SK-N-SH treated with all-trans-retinoic acid at 6 μM for 48 hours (cell line): ENCODE measurements at regions not wholly inside any gene's neighbourhood (a gene's known extent, or its start where the extent isn't known, plus 50 kb on each side); places are given as distances from the start of the nearest gene placed in this dataset.

Experiments used
- ATAC-seq: fragments of 200-7000 bp; cut with Tn5 transposase; 3 replicates; pipeline ENCODE4 v1.9.1; 2020; ENCODE audit warnings: mild to moderate bottlenecking, moderate library complexity
- ARNTL ChIP-seq: fragments of 450-650 bp; formaldehyde crosslinking; IDR thresholded peaks from 2 replicates; pipeline ENCODE4 v1.5.0; 2020; ENCODE audit warnings: low read depth, mild to moderate bottlenecking, moderate library complexity, borderline replicate concordance
- BACH2 ChIP-seq: fragments of 250-450 bp; sonication (Bioruptor Pico); IDR thresholded peaks from 2 replicates; pipeline ENCODE4 v1.9.0; 2021; ENCODE audit warnings: mild to moderate bottlenecking, borderline replicate concordance
- CREB5 ChIP-seq: fragments of 250-450 bp; sonication (Bioruptor Pico); IDR thresholded peaks from 2 replicates; pipeline ENCODE4 v1.5.1; 2020; ENCODE audit warnings: low read depth, mild to moderate bottlenecking, moderate library complexity
- CSDC2 ChIP-seq: fragments of 250-450 bp; sonication (Bioruptor Pico); IDR thresholded peaks from 2 replicates; pipeline ENCODE4 v1.5.0; 2020; ENCODE audit warnings: mild to moderate bottlenecking, moderate library complexity
- ESRRG ChIP-seq: fragments of 250-450 bp; sonication (Bioruptor Pico); IDR thresholded peaks from 2 replicates; pipeline ENCODE4 v1.6.1; 2021; ENCODE audit warnings: mild to moderate bottlenecking
- GLIS3 ChIP-seq: fragments of 250-450 bp; sonication (Bioruptor Pico); IDR thresholded peaks from 2 replicates; pipeline ENCODE4 v1.5.0; 2020; ENCODE audit warnings: mild to moderate bottlenecking, moderate library complexity
- ISL1 ChIP-seq: fragments of 250-450 bp; sonication (Bioruptor Pico); IDR thresholded peaks from 2 replicates; pipeline ENCODE4 v2.1.2; 2022; ENCODE audit warnings: mild to moderate bottlenecking, moderate library complexity
- OSR1 ChIP-seq: fragments of 250-450 bp; sonication (Bioruptor Pico); IDR thresholded peaks from 2 replicates; pipeline ENCODE4 v1.8.0; 2022; ENCODE audit warnings: moderate library complexity, mild to moderate bottlenecking, inconsistent platforms
- PATZ1 ChIP-seq: fragments of 250-450 bp; sonication (Bioruptor Pico); IDR thresholded peaks from 2 replicates; pipeline ENCODE4 v1.8.0; 2020; ENCODE audit warnings: mild to moderate bottlenecking, moderate library complexity, borderline replicate concordance
- PPARA ChIP-seq: fragments of 250-450 bp; sonication (Bioruptor Pico); IDR thresholded peaks from 2 replicates; pipeline ENCODE4 v1.5.0; 2020; ENCODE audit warnings: mild to moderate bottlenecking, borderline replicate concordance
- RARB ChIP-seq: fragments of 250-450 bp; sonication (Bioruptor Pico); IDR thresholded peaks from 2 replicates; pipeline ENCODE4 v1.8.0; 2021; ENCODE audit warnings: mild to moderate bottlenecking, moderate library complexity
- SNAI2 ChIP-seq: fragments of 250-450 bp; sonication (Bioruptor Pico); IDR thresholded peaks from 2 replicates; pipeline ENCODE4 v1.5.0; 2020; ENCODE audit warnings: mild to moderate bottlenecking, moderate library complexity
- TCF4 ChIP-seq: fragments of 250-450 bp; sonication (Bioruptor Pico); IDR thresholded peaks from 2 replicates; pipeline ENCODE4 v1.8.0; 2021; ENCODE audit warnings: mild to moderate bottlenecking, moderate library complexity, borderline replicate concordance
- TOX ChIP-seq: fragments of 250-450 bp; sonication (Bioruptor Pico); IDR thresholded peaks from 2 replicates; pipeline ENCODE4 v1.8.0; 2021; ENCODE audit warnings: mild to moderate bottlenecking, moderate library complexity, borderline replicate concordance
- TSHZ2 ChIP-seq: fragments of 250-450 bp; sonication (Bioruptor Pico); IDR thresholded peaks from 2 replicates; pipeline ENCODE4 v1.5.0; 2020; ENCODE audit warnings: mild to moderate bottlenecking, moderate library complexity
- ZC3H10 ChIP-seq: fragments of 250-450 bp; sonication (Bioruptor Pico); IDR thresholded peaks from 2 replicates; pipeline ENCODE4 v1.5.1; 2021; ENCODE audit warnings: mild to moderate bottlenecking, moderate library complexity
- ZFP3 ChIP-seq: fragments of 250-450 bp; sonication (Bioruptor Pico); IDR thresholded peaks from 2 replicates; pipeline ENCODE4 v1.5.0; 2020; ENCODE audit warnings: mild to moderate bottlenecking, moderate library complexity
- ZFP30 ChIP-seq: fragments of 450-650 bp; formaldehyde crosslinking; IDR thresholded peaks from 2 replicates; pipeline ENCODE4 v1.5.0; 2022; ENCODE audit warnings: mild to moderate bottlenecking, moderate library complexity
- ZNF565 ChIP-seq: fragments of 450-650 bp; formaldehyde crosslinking; conservative IDR thresholded peaks from 2 replicates; pipeline ENCODE4 v1.5.0; 2020; ENCODE audit warnings: low read depth, mild to moderate bottlenecking, moderate library complexity
- ZNF70 ChIP-seq: fragments of 450-650 bp; formaldehyde crosslinking; IDR thresholded peaks from 2 replicates; pipeline ENCODE4 v1.5.0; 2020; ENCODE audit warnings: mild to moderate bottlenecking, moderate library complexity

- TF ChIP-seq ZNF565 (CRISPR knock-in tag) = no peak
Observed at GRCh38 chr3:194013928-194014327, 122.0 kb upstream of the HES1 start.

GRCh38 chr3:194014756-194015155 lies 121.2 kb upstream of the HES1 start:
- TF ChIP-seq ZC3H10 (CRISPR knock-in tag) (no peak), TSHZ2 (no peak), GLIS3 (CRISPR knock-in tag) (no peak), PATZ1 (CRISPR knock-in tag) (no peak), ESRRG (CRISPR knock-in tag) (no peak), ARNTL (CRISPR knock-in tag) (no peak), PPARA (no peak), ZNF70 (CRISPR knock-in tag) (no peak), ISL1 (CRISPR knock-in tag) (no peak)
- ATAC-seq = no peak

More at GRCh38 chr3:194013928-194014327, 122.0 kb upstream of the HES1 start:
- ATAC-seq = no peak

GRCh38 chr3:194019398-194020165 lies 116.4 kb upstream of the HES1 start:
- TF ChIP-seq ZNF70 (CRISPR knock-in tag) = no peak
- TF ChIP-seq TOX (CRISPR knock-in tag) = no peak
- no peak for TF ChIP-seq GLIS3 (CRISPR knock-in tag)
- TF ChIP-seq CSDC2 (CRISPR knock-in tag) = no peak
- no peak for TF ChIP-seq ZFP3 (CRISPR knock-in tag)
- no peak for TF ChIP-seq ZFP30 (CRISPR knock-in tag)
- no peak for TF ChIP-seq SNAI2 (CRISPR knock-in tag)
- no peak for TF ChIP-seq BACH2 (CRISPR knock-in tag)
- TF ChIP-seq ZC3H10 (CRISPR knock-in tag) = no peak
- no peak for ATAC-seq

- TF ChIP-seq TCF4 (CRISPR knock-in tag) = no peak
- TF ChIP-seq RARB = no peak
- no peak for TF ChIP-seq ZFP30 (CRISPR knock-in tag)
- no peak for TF ChIP-seq CREB5
- TF ChIP-seq ZNF70 (CRISPR knock-in tag) = no peak
- TF ChIP-seq OSR1 (CRISPR knock-in tag) = no peak
- no peak for TF ChIP-seq TOX (CRISPR knock-in tag)
- ATAC-seq = no peak
Observed at GRCh38 chr3:194022052-194022451, 113.9 kb upstream of the HES1 start.

GRCh38 chr3:194022816-194023215 lies 113.1 kb upstream of the HES1 start:
- ATAC-seq = no peak
- TF ChIP-seq BACH2 (CRISPR knock-in tag) (no peak), ARNTL (CRISPR knock-in tag) (no peak), RARB (no peak), ZNF565 (CRISPR knock-in tag) (no peak), ZFP3 (CRISPR knock-in tag) (no peak), CREB5 (no peak), TOX (CRISPR knock-in tag) (no peak)
